Muscle of leg (tissue), 3 donors: ENCODE measurements at regions not wholly inside any gene's neighbourhood (a gene's known extent, or its start where the extent isn't known, plus 50 kb on each side); places are given as distances from the start of the nearest gene placed in this dataset.

Experiments used
- DNase-seq: peaks from one replicate; pipeline ENCODE4 v3.0.0; 2013
- H3K27ac ChIP-seq: one replicate; pipeline ENCODE4 v1.5.1; 2013; ENCODE audit warnings: mild to moderate bottlenecking, low read length, control low read depth
- H3K27me3 ChIP-seq: one replicate; pipeline ENCODE4 v1.6.1; 2013; ENCODE audit warnings: low read length; ENCODE audit not compliant: control insufficient read depth, insufficient read depth
- H3K36me3 ChIP-seq: one replicate; pipeline ENCODE4 v1.6.1; 2013; ENCODE audit warnings: low read length; ENCODE audit not compliant: control insufficient read depth, insufficient read depth
- H3K4me1 ChIP-seq: one replicate; pipeline ENCODE4 v1.6.1; 2013; ENCODE audit warnings: low read length; ENCODE audit not compliant: control insufficient read depth, insufficient read depth
- H3K4me3 ChIP-seq: one replicate; pipeline ENCODE4 v1.5.1; 2013; ENCODE audit warnings: low read length, control low read depth
- H3K9me3 ChIP-seq: replicated peaks from 2 replicates; pipeline ENCODE4 v1.6.1; 2013; ENCODE audit warnings: low read depth, low read length; ENCODE audit not compliant: control insufficient read depth
- WGBS: methylation state at CpG from one replicate; pipeline ENCODE4 v1.1.5; 2013; ENCODE audit warnings: missing lambda C conversion rate; ENCODE audit not compliant: insufficient coverage; 5-methylcytosine and 5-hydroxymethylcytosine counted together

DNA sequence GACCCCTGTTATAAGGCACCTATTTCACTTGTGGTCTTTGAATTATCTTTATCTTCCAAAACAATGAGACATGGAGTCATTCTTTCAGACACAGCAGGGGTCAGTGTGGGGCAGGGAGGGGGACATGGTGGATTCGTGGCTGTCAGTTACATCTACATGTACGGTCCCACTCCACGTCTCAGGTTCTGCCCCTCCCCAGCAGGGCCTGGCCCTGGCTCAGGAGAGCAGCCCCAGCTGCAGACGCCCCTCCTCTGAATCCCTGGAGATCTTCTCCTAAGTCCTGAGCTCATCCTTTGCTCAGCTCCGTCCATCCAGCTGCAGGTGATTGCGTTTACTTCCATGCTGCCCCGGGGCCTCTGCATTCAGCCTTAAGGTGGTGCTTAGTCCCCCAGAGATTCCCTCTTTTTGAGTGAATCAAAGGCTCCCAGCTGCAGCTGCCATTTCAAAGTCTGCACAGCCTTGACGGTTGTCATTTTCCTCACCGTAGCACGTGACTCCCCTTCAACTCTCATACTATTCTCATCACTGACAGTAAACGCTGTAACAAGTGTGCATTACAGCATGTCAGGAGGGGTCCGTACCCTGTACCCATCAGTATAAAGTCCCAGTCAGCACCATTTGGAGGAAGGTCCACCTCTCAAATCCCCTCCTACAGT is 113.4 kb upstream of the TCERG1L start:
- no peak overlapping the region for H3K27ac ChIP-seq
- no peak overlapping the region for H3K4me3 ChIP-seq
- WGBS, result 33% methylated on average over 8 of the region's 12 CpGs
- DNase-seq, result no peak
- H3K27me3 ChIP-seq, result peaks cover 24% of the 10 kb centered on the region
- H3K36me3 ChIP-seq, result no peaks in the 10 kb centered on the region
- peaks cover 30% of the 10 kb centered on the region for H3K4me1 ChIP-seq
- no peaks in the 10 kb centered on the region for H3K9me3 ChIP-seq

GRCh38 chr10:131425752-131426533 is 114.4 kb upstream of the TCERG1L start:
- 55% methylated on average over 8 of the region's 11 CpGs for whole genome bisulfite sequencing
- DNase-seq, result peak; percentile 50
- Histone ChIP-seq H3K4me1 (peaks cover 38% of the 10 kb centered on the region), H3K9me3 (no peaks in the 10 kb centered on the region), H3K27ac (no peak overlapping the region), H3K27me3 (peaks cover 29% of the 10 kb centered on the region), H3K4me3 (no peak overlapping the region), H3K36me3 (no peaks in the 10 kb centered on the region)

DNA sequence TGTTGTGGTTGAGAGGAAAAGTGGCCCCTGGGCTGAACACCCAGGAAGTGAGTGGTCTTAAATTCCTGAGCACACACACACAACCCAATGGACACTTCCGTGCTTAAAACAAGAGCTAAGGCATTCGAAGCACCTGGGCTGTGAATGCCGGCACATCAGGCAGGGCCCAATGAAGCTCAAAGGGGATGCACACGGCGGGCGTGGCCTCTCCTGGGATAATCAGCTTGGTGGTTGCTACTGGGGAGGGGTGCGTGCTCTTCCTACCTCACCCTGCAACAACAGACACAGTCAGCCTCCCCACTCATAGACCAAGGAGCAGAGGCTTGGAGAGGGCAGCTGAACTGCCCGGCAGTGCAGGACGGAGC is 115.0 kb upstream of the TCERG1L start:
- Histone ChIP-seq H3K27ac (no peak overlapping the region), H3K4me3 (no peak overlapping the region), H3K27me3 (peaks cover 31% of the 10 kb centered on the region), H3K36me3 (no peaks in the 10 kb centered on the region), H3K4me1 (peaks cover 43% of the 10 kb centered on the region), H3K9me3 (no peaks in the 10 kb centered on the region)
- 40% methylated on average over 2 of the region's 9 CpGs for WGBS
- no peak for DNase-seq

DNA sequence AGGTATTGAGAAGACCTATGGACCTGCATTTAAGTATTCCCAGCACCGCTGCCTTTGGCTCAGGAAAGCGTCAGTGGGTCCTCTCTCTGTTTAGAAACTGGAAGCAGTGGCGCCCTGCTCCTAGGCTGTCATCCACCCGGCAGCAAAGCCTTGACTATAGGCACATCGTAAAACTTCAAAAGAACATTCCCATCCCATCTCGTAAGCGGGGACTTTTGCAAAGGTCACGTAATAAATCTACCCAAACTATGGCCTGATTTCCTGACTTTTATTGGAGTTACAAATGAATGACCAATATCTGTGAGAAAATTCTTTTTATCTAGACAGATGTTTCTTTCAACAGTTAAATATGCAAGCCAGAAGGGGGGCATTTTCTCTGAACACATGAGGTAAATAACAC is 115.8 kb upstream of the TCERG1L start:
- DNase-seq, result no peak
- H3K9me3 ChIP-seq, result no peaks in the 10 kb centered on the region
- H3K4me3 ChIP-seq, result no peak overlapping the region
- WGBS, result 26% methylated on average over 4 of the region's 8 CpGs
- no peak overlapping the region for H3K27ac ChIP-seq
- peaks cover 47% of the 10 kb centered on the region for H3K4me1 ChIP-seq
- H3K27me3 ChIP-seq, result peaks cover 39% of the 10 kb centered on the region
- no peaks in the 10 kb centered on the region for H3K36me3 ChIP-seq

DNA sequence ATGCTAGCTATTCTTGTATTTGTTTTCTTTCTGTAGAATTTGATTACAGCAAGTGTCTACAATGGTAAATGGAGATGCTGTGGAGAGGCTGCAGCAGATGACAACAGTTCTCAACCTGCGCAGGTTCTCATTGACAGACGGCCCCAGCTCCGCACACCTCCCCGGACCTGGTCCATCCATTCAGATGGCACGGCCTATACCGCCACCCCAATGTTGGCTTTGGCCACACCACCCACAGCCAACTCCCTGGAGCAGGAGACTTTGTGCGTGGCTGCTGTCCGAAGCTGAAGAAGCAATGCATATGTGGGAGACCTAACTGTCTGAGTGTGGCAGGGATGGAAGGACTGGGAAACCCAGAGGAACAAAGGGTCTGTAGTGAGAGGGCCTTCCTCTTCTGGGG is 116.4 kb upstream of the TCERG1L start:
- Histone ChIP-seq H3K27me3 (peaks cover 45% of the 10 kb centered on the region), H3K27ac (no peak overlapping the region), H3K9me3 (no peaks in the 10 kb centered on the region), H3K4me3 (no peak overlapping the region), H3K4me1 (peaks cover 47% of the 10 kb centered on the region), H3K36me3 (no peaks in the 10 kb centered on the region)
- no CpG with 5 or more reads among the region's 8 CpGs for WGBS
- DNase-seq, result no peak

DNA sequence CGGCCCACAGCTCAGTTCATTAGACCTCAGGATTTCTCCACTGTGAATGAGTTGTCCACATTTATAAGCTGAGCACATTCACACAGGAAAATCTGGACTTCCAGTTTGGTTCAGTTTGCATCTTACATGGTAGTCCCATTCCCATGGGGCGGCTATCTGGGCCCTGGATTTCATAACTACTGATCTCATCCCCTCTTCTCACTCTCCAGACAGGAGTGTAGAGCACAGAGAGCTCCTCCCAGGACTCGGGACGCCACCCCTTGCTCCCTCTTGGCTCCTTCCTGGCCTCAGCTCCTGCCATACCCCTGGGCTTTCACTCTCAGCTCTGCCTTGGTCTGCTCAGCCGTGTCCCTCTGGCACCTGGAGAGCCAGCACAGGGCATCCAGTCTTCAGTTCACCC is 117.6 kb upstream of the TCERG1L start:
- H3K27me3 ChIP-seq, result peaks cover 45% of the 10 kb centered on the region

GRCh38 chr10:131429942-131430341 is 118.4 kb upstream of the TCERG1L start:
- H3K27ac ChIP-seq, result no peak overlapping the region
- H3K4me1 ChIP-seq, result peaks cover 41% of the 10 kb centered on the region
- H3K27me3 ChIP-seq, result peaks cover 49% of the 10 kb centered on the region
- no peaks in the 10 kb centered on the region for H3K36me3 ChIP-seq
- no peaks in the 10 kb centered on the region for H3K9me3 ChIP-seq
- peak; percentile 69 for DNase-seq
- WGBS, result 32% methylated on average over 10 of the region's 14 CpGs
- no peak overlapping the region for H3K4me3 ChIP-seq

More for the DNA sequence above, 117.6 kb upstream of the TCERG1L start:
- H3K9me3 ChIP-seq, result no peaks in the 10 kb centered on the region
- peaks cover 42% of the 10 kb centered on the region for H3K4me1 ChIP-seq
- H3K4me3 ChIP-seq, result no peak overlapping the region
- WGBS, result 83% methylated on average over 4 of the region's 5 CpGs
- no peaks in the 10 kb centered on the region for H3K36me3 ChIP-seq
- no peak for DNase-seq
- H3K27ac ChIP-seq, result no peak overlapping the region

DNA sequence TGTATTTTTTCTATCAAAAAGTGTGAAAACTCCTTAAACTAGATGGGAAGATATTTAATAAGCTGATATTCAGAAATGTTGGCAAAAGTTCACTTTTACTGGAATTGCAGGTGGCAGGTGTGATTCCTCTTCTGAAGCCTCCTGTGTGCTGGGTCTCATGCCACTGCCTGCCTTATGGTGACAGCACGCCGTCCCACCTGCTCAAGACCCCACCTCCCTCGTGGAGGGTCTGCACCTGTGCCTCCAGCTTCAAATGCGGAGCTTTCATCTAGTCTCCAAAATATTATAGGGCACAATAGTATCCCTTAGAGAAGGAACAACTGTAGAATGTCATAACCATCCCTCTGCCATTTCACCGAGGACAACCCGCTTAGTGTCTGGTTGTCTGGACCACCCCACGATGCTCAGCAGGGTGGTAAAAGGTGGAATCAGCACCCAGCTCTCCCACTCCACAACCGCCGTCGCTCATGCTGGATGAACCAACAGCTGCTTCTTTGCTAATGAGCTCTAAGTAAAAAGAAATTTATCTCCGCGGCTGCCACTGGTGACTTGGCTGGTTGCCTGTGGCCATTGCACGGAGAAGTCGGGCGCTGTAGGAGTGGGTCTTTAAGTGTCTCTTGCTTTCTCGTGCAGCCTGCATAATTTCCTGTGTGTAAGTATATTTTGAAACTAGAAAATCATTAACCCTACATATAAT is 119.3 kb upstream of the TCERG1L start:
- Histone ChIP-seq H3K4me1 (peaks cover 35% of the 10 kb centered on the region), H3K27ac (no peak overlapping the region), H3K9me3 (no peaks in the 10 kb centered on the region), H3K4me3 (no peak overlapping the region), H3K36me3 (no peaks in the 10 kb centered on the region), H3K27me3 (peaks cover 49% of the 10 kb centered on the region)
- no peak for DNase-seq
- WGBS, result no CpG with 5 or more reads among the region's 16 CpGs

DNA sequence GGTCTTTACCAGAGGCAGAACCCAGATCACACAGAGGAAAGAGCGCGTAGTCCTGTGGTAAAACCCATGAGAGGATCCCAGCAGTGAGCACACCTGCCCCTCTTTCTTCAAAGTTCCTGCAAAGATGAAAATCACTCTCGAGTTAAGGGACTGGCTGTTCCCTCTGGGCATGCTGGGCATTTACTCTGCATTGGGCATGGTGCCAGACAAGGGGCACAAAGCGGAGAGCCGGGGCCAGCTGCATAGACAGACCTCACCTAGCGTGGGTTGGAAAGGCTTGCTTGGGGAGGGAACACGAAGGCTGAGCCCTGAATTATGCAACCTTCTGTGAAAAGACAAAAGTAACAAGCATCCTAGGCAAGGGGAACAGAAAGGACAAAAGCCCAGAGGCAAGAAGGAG is 120.0 kb upstream of the TCERG1L start:
- DNase-seq, result no peak
- H3K4me3 ChIP-seq, result no peak overlapping the region
- H3K36me3 ChIP-seq, result no peaks in the 10 kb centered on the region
- WGBS, result 72% methylated on average over 6 of the region's 7 CpGs
- peaks cover 34% of the 10 kb centered on the region for H3K4me1 ChIP-seq
- no peaks in the 10 kb centered on the region for H3K9me3 ChIP-seq
- peaks cover 47% of the 10 kb centered on the region for H3K27me3 ChIP-seq
- no peak overlapping the region for H3K27ac ChIP-seq

DNA sequence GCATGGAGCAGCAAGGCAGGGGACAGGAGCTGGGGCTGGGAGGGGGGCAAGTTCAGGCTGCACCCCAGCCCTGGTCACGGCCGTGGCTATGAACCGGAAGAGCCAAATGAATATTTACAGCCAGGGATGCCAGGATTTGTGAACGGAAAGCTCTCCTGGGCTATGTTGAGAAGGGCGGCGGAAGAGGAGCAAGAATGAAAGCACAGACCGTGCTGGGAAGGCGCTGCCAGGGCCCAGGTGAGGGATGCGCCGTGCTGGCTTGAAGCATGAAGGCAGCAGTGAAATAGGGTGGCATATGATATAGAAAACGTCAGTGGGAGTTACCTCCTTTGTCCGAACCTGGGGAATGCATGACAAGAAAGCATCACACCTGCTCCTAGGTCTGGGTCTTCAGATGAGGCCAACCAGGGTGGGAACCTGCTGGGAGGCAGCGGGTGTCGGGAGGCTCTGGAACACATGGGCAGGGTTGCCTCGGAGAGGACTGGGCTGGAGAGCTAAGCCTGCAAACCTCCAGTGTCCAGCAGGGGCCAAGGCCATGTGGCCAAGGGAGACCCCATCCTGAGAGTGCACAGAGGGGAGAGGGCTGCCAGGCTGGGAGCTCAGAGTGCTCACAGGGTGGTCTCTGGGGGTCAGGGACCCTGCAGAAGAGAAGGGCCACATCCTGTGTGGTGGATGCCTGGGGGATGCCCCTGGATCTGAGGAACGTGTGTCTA is 120.6 kb upstream of the TCERG1L start:
- WGBS, result 82% methylated on average over 13 of the region's 16 CpGs
- Histone ChIP-seq H3K9me3 (no peaks in the 10 kb centered on the region), H3K27me3 (peaks cover 41% of the 10 kb centered on the region), H3K36me3 (no peaks in the 10 kb centered on the region), H3K4me3 (no peak overlapping the region), H3K4me1 (peaks cover 32% of the 10 kb centered on the region), H3K27ac (no peak overlapping the region)
- DNase-seq, result no peak
